PC-3 (cell line): ENCODE measurements at regions not wholly inside any gene's neighbourhood (a gene's known extent, or its start where the extent isn't known, plus 50 kb on each side); places are given as distances from the start of the nearest gene placed in this dataset.

ENCODE experiments used
- ATAC-seq: fragments of 200-7000 bp; cut with Tn5 transposase; 2 replicates; pipeline ENCODE4 v1.9.1; 2020; ENCODE audit warnings: mild to moderate bottlenecking, moderate library complexity
- BruUV-seq: library from RNA; stranded (reverse); fragments of 400-500 nt; replicated peaks from 2 replicates; lab custom pipeline; 2021; lab: Mats Ljungman, UMichigan
- CTCF ChIA-PET: fragments of 300-600 bp; sonication (Branson Sonifier 250); formaldehyde crosslinking; loops from one replicate; lab custom pipeline; 2022; ENCODE audit warnings: antibody characterized with exemption; lab: Charles Lee
- POLR2A ChIA-PET: fragments of 300-600 bp; sonication (Branson Sonifier 250); formaldehyde crosslinking; loops from one replicate; lab custom pipeline; 2022; ENCODE audit warnings: antibody characterized with exemption; ENCODE audit not compliant: unreplicated experiment; lab: Charles Lee
- DNase-seq: peaks from one replicate; pipeline ENCODE4 v3.0.0-alpha.2; 2015
- H2AFZ ChIP-seq: fragments of 300-600 bp; sonication (generic); 2 replicates; pipeline ENCODE4 v1.6.0; 2016; ENCODE audit warnings: antibody characterized with exemption, low read length
- H3F3A ChIP-seq: fragments of 300-600 bp; sonication (generic); one replicate; pipeline ENCODE4 v1.6.0; 2017; ENCODE audit warnings: antibody characterized with exemption, low read length, control low read depth, mild to moderate bottlenecking; ENCODE audit not compliant: unreplicated experiment
- H3K27ac ChIP-seq: fragments of 300-600 bp; sonication (generic); 2 replicates; pipeline ENCODE4 v1.5.1; 2016; ENCODE audit warnings: mild to moderate bottlenecking, low read length
- H3K27me3 ChIP-seq: fragments of 300-600 bp; sonication (generic); 2 replicates; pipeline ENCODE4 v1.6.1; 2016; ENCODE audit warnings: low read length, mixed read lengths
- H3K36me3 ChIP-seq: fragments of 300-600 bp; sonication (generic); 2 replicates; pipeline ENCODE4 v1.6.1; 2016; ENCODE audit warnings: low read depth, mixed run types, low read length, mixed read lengths
- H3K4me1 ChIP-seq: fragments of 300-600 bp; sonication (generic); 2 replicates; pipeline ENCODE4 v1.5.1; 2016; ENCODE audit warnings: low read length; ENCODE audit not compliant: insufficient read depth
- H3K4me2 ChIP-seq: fragments of 300-600 bp; sonication (generic); 2 replicates; pipeline ENCODE4 v1.6.0; 2016; ENCODE audit warnings: low read length
- H3K4me3 ChIP-seq: fragments of 300-600 bp; sonication (generic); 2 replicates; pipeline ENCODE4 v1.5.1; 2016; ENCODE audit warnings: mild to moderate bottlenecking, low read length, mixed read lengths
- H3K79me2 ChIP-seq: fragments of 300-600 bp; sonication (generic); 2 replicates; pipeline ENCODE4 v1.6.1; 2017; ENCODE audit warnings: low read length, mixed read lengths
- H3K9ac ChIP-seq: fragments of 300-600 bp; sonication (generic); 2 replicates; pipeline ENCODE4 v1.6.0; 2016; ENCODE audit warnings: mild to moderate bottlenecking, low read length
- H3K9me2 ChIP-seq: fragments of 300-600 bp; sonication (generic); replicated peaks from 2 replicates; pipeline ENCODE4 v1.6.1; 2016; ENCODE audit warnings: mixed run types, low read length, mixed read lengths
- H3K9me3 ChIP-seq: fragments of 300-600 bp; sonication (generic); 2 replicates; pipeline ENCODE4 v1.6.1; 2016; ENCODE audit warnings: low read length, mixed read lengths
- H4K20me1 ChIP-seq: fragments of 300-600 bp; sonication (generic); 2 replicates; pipeline ENCODE4 v1.6.1; 2016; ENCODE audit warnings: low read length, mixed read lengths
- EZH2 ChIP-seq: fragments of 300-600 bp; sonication (generic); IDR thresholded peaks from one replicate; pipeline ENCODE4 v1.6.1; 2017; ENCODE audit warnings: antibody characterized with exemption, mild to moderate bottlenecking, low read length; ENCODE audit not compliant: unreplicated experiment
- EZH2phosphoT487 ChIP-seq: fragments of 300-600 bp; sonication (generic); IDR thresholded peaks from 2 replicates; pipeline ENCODE4 v1.6.1; 2018; ENCODE audit warnings: mild to moderate bottlenecking, antibody characterized with exemption, low read length, borderline replicate concordance
- intact Hi-C: fragments of 100-400 bp; cut with micrococcal nuclease; formaldehyde crosslinking; loops from 2 replicates; pipeline ENCODE4 v1.9.0; 2023
- TF ChIP-seq, protein P1 (sequence below): fragments of 300-600 bp; sonication (generic); conservative IDR thresholded peaks from 2 replicates; pipeline ENCODE4 v1.5.1; 2017; ENCODE audit warnings: antibody characterized with exemption, low read depth, mild to moderate bottlenecking, low read length

- H3K4me1 ChIP-seq = no peaks in the 10 kb centered on the region
- no peaks in the 10 kb centered on the region for H3K36me3 ChIP-seq
- H3K79me2 ChIP-seq = no peaks in the 10 kb centered on the region
- BruUV-seq = no TSS peak
- ChIA-PET CTCF (no interaction called here), POLR2A (no interaction called here)
- H3F3A ChIP-seq = no peaks in the 10 kb centered on the region
- ATAC-seq = no peak
- H3K9ac ChIP-seq = no peak overlapping the region
- intact Hi-C loops = no loop called here
- no peak overlapping the region for H3K4me3 ChIP-seq
- H3K4me2 ChIP-seq = no peak overlapping the region
- no peak overlapping the region for H3K27ac ChIP-seq
- TF ChIP-seq, protein P1, sequence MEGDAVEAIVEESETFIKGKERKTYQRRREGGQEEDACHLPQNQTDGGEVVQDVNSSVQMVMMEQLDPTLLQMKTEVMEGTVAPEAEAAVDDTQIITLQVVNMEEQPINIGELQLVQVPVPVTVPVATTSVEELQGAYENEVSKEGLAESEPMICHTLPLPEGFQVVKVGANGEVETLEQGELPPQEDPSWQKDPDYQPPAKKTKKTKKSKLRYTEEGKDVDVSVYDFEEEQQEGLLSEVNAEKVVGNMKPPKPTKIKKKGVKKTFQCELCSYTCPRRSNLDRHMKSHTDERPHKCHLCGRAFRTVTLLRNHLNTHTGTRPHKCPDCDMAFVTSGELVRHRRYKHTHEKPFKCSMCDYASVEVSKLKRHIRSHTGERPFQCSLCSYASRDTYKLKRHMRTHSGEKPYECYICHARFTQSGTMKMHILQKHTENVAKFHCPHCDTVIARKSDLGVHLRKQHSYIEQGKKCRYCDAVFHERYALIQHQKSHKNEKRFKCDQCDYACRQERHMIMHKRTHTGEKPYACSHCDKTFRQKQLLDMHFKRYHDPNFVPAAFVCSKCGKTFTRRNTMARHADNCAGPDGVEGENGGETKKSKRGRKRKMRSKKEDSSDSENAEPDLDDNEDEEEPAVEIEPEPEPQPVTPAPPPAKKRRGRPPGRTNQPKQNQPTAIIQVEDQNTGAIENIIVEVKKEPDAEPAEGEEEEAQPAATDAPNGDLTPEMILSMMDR = no peak
- no peak for TF ChIP-seq EZH2phosphoT487
- TF ChIP-seq EZH2 = no peak
- no peaks in the 10 kb centered on the region for H3K27me3 ChIP-seq
- no peaks in the 10 kb centered on the region for H4K20me1 ChIP-seq
- no peak for DNase-seq
- H3K9me3 ChIP-seq = no peaks in the 10 kb centered on the region
- no peak overlapping the region for H2AFZ ChIP-seq
- no peaks in the 10 kb centered on the region for H3K9me2 ChIP-seq
Measured at GRCh38 chr18:70617020-70617763, 328.3 kb downstream of the SOCS6 start.

- POLR2A ChIA-PET = no interaction called here
- TF ChIP-seq, protein P1 = no peak
- no peak for TF ChIP-seq EZH2phosphoT487
- TF ChIP-seq EZH2 = no peak
- H3K4me1 ChIP-seq = no peaks in the 10 kb centered on the region
- ATAC-seq (no peak), DNase-seq (no peak)
- no peak overlapping the region for H3K4me2 ChIP-seq
- no peaks in the 10 kb centered on the region for H3K9me2 ChIP-seq
- peaks cover 20% of the 10 kb centered on the region for H3K27me3 ChIP-seq
- no peak overlapping the region for H2AFZ ChIP-seq
- no peaks in the 10 kb centered on the region for H3F3A ChIP-seq
- H3K9me3 ChIP-seq = no peaks in the 10 kb centered on the region
- H3K9ac ChIP-seq = no peak overlapping the region
- H3K36me3 ChIP-seq = no peaks in the 10 kb centered on the region
- intact Hi-C loops = no loop called here
- no peak overlapping the region for H3K4me3 ChIP-seq
- H4K20me1 ChIP-seq = no peaks in the 10 kb centered on the region
- no TSS peak for BruUV-seq
- CTCF ChIA-PET = no interaction called here
- H3K79me2 ChIP-seq = no peaks in the 10 kb centered on the region
- H3K27ac ChIP-seq = no peak overlapping the region
Measured at GRCh38 chr18:70600225-70600925, 311.5 kb downstream of the SOCS6 start.

- Histone ChIP-seq H3K36me3 (no peaks in the 10 kb centered on the region), H3F3A (no peaks in the 10 kb centered on the region), H4K20me1 (no peaks in the 10 kb centered on the region), H3K4me1 (no peaks in the 10 kb centered on the region), H3K4me2 (no peak overlapping the region), H3K9me2 (no peaks in the 10 kb centered on the region), H3K9ac (no peak overlapping the region), H3K27ac (no peak overlapping the region), H3K79me2 (no peaks in the 10 kb centered on the region), H3K4me3 (no peak overlapping the region), H3K27me3 (peaks cover 22% of the 10 kb centered on the region), H3K9me3 (no peaks in the 10 kb centered on the region), H2AFZ (no peak overlapping the region)
- ChIA-PET CTCF (no interaction called here), POLR2A (no interaction called here)
- intact Hi-C loops = no loop called here
- no peak for TF ChIP-seq EZH2
- TF ChIP-seq EZH2phosphoT487 = no peak
- TF ChIP-seq, protein P1 = no peak
- no TSS peak for BruUV-seq
- DNase-seq (no peak), ATAC-seq (no peak)
Measured at GRCh38 chr18:70598406-70598805, 309.6 kb downstream of the SOCS6 start.
